GM19324 (cell line): ENCODE measurements at regions not wholly inside any gene's neighbourhood (a gene's known extent, or its start where the extent isn't known, plus 50 kb on each side); places are given as distances from the start of the nearest gene placed in this dataset.
"Not testable (repeated sequence)": the region's sequence is repeated elsewhere in the genome, so short reads cannot be mapped to it uniquely, and the experiment has no call there.

Experiments
- ATAC-seq: cut with Tn5 transposase; IDR thresholded peaks from one replicate; pipeline ENCODE4 v1.9.1; 2021; ENCODE audit warnings: mild to moderate bottlenecking, moderate library complexity; ENCODE audit not compliant: unreplicated experiment, low FRiP score

DNA sequence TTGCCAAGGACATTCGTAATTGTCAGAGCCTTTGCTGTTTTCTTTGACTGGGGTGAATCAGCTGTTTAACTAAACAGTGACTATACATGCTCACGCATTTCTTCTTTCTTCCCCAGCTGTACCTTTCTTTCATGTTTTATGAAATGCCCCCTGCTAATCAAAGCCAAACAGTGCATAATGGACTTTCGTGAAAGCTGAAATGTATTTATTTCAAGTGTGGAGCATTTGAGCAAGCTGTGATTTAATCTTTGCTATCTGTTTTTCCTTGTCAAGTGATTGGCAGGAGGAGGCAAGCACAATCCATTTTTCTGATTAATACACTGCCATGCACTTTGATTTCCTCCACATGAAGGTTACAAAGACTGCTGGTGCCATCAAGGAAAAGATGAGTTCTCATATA lies 831.7 kb upstream of the SPRY2 start:
- no peak for ATAC-seq

- ATAC-seq = no peak
These were observed 830.2 kb upstream of the SPRY2 start for GRCh38 chr13:81171065-81171647.

- not testable (repeated sequence) for ATAC-seq
These were observed 822.9 kb upstream of the SPRY2 start for GRCh38 chr13:81163823-81164222.

- ATAC-seq = no peak
These were observed 812.6 kb upstream of the SPRY2 start for GRCh38 chr13:81153478-81153877.

GRCh38 chr13:81148822-81149221 lies 807.9 kb upstream of the SPRY2 start:
- no peak for ATAC-seq

- not testable (repeated sequence) for ATAC-seq
These were observed 805.6 kb upstream of the SPRY2 start for GRCh38 chr13:81146576-81146975.

DNA sequence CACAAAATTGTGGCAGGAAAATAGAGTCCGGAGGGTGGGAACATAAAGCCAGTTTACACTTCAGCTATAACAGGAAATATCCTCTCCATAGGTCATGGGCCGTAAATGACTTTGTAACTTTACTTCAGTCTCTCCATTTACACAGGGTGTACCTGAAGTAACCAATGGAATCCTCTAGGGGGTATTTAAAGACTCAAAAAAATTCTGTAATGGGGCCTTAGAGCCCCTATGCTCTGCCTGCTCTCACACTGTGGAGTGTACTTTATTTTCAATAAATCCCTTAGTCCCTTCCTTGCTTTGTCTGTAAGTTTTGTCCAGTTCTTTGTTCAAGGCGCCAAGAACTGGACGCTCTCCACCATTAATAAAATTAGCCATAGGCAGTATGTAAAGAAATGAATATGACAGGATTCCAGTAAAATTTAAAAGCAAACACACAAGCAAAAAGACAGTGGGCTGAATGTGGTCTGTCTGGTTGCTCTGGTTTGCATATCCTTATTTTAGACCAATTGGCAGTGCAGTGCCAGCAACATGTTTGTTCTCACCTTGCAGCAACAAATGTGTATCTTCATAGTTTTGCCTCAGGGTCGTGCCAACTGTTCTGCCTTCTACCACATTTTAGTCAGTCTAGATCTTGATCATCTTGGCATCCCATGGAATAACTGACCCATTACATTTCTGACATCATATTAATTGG lies 801.5 kb upstream of the SPRY2 start:
- no peak for ATAC-seq

DNA sequence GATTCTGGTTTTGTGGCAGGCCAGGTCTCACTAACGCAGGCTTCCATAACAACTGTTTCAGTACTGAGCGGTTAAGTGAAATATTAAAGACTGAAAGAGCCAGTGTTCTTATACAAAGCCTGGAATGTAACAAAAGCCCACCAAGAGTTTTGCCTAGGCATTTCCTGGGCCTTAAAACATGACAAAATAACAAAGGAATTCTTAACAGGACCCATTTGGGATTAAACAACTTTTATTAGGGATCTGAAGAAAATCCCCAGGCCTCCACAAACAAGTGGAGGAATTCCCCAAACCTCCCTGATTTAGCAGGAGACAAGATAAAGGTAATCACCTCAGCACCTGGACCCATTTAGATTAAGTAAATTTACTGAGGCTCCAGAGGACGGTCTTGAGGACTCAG lies 799.7 kb upstream of the SPRY2 start:
- no peak for ATAC-seq

- ATAC-seq = no peak
These were observed 799.1 kb upstream of the SPRY2 start for GRCh38 chr13:81139987-81140386.

- no peak for ATAC-seq
These were observed 797.5 kb upstream of the SPRY2 start for GRCh38 chr13:81138353-81138980.

- ATAC-seq = no peak
These were observed 792.1 kb upstream of the SPRY2 start for GRCh38 chr13:81133066-81133465.

DNA sequence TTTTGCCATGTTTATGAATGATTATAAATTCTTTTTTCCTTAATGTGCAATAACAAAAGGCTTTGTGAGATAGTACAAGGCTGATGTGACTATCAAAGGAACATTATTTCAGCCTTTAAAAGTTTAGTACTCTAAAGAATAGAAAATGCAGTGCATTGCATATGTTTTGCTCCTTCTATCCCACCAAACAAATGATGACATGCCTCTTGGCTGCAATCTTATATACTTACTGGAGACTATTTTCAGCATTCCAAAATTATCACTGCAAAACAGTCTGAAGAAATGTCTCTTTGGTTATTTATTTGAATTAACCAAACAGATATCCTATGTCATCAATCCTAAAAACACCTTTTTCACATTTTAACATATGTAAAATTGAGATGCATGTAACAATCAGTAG lies 776.5 kb upstream of the SPRY2 start:
- ATAC-seq = no peak

- ATAC-seq = peak; percentile 43
These were observed 775.7 kb upstream of the SPRY2 start for GRCh38 chr13:81116461-81117282.

DNA sequence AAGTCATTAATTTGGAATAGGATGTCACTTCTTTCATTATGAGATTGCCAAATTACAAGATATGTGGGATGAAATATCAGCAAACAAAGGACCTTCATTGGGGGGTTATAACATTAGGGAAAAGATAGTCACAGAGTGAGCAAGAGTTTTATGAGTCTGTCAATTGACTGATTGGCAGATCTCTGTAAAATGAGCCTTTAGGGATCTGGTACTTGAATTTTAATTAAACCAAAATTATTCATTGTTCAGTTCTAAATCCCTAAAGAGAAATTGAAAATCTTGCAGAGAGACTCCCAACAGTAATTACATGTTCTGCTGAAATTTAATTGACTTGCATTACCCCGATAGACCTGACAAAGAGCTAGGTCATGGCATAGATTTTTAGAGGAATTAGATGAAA lies 768.1 kb upstream of the SPRY2 start:
- ATAC-seq = no peak

DNA sequence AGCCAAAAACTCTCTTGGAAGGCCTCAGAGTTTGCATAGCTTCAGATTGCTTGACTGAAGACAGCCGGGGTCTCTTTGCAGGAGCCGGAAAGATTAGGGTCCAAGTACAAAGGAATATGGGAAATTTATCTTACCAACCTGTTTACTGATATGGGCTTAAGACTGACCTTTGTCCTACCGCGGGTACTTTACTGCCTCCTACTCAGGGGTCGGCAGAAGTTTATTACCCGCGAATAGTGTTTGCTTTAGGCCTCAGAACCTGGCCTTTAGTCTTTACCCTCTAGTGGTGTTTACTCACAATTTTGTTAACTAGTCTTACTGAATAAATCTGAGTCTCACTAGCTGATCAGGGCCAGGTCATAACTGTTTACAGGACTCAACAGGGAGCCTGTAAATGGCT lies 765.4 kb upstream of the SPRY2 start:
- no peak for ATAC-seq

- no peak for ATAC-seq
These were observed 763.2 kb upstream of the SPRY2 start for GRCh38 chr13:81104035-81104715.

DNA sequence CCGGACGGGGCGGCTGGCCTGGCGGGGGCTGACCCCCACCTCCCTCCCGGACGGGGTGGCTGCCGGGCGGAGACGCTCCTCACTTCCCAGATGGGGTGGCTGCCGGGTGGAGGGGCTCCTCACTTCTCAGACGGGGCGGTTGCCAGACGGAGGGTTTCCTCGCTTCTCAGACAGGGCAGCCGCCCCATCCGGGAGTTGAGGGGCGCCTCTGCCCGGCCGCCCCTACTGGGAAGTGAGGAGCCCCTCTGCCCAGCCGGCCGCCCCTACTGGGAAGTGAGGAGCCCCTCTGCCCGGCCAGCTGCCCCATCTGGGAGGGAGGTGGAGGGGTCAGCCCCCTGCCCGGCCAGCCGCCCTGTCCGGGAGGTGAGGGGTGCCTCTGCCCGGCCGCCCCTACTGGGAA lies 761.1 kb upstream of the SPRY2 start:
- not testable (repeated sequence) for ATAC-seq

- ATAC-seq = no peak
These were observed 748.6 kb upstream of the SPRY2 start for GRCh38 chr13:81089371-81090157.

DNA sequence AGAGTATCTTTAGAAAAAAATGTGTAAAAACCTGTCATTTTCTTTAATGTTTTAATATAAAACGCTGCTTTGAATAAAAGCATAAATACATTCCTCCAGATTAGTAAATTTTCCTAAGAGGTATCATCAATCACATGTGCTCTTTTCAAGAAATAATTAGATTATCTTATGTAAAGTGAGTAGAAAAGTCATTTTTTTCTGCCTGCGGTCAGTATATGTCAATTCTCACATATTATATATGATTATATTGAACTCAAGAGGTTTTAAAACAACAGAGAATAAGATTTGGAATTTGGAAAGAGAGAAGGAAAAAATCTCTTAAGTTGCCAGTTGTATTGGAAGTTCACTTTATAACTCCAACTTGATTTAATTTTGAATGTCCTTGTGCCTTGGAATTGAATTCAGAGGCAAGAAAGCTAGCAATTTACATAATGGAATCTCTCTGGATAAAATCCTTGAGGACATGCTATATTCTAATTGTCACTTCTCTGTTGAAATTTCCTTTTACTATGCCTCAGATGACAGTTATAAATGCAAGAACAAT lies 740.1 kb upstream of the SPRY2 start:
- ATAC-seq = no peak

GRCh38 chr13:81078048-81078447 lies 737.1 kb upstream of the SPRY2 start:
- no peak for ATAC-seq
